Activated naive CD4-positive, alpha-beta T cell treated with anti-CD3 and anti-CD28 coated beads, Interleukin-2, amount 50 U/mL, for 24 hours (primary cell): ENCODE measurements at regions not wholly inside any gene's neighbourhood (a gene's known extent, or its start where the extent isn't known, plus 50 kb on each side); places are given as distances from the start of the nearest gene placed in this dataset.

Experiments
- H3K27ac Mint-ChIP-seq: one replicate; pipeline ENCODE4 v1.8.0; 2021; ENCODE audit warnings: mild to moderate bottlenecking, mixed read lengths
- H3K27me3 Mint-ChIP-seq: one replicate; pipeline ENCODE4 v1.8.0; 2021; ENCODE audit warnings: mixed read lengths
- H3K36me3 Mint-ChIP-seq: one replicate; pipeline ENCODE4 v1.8.0; 2021; ENCODE audit warnings: mixed read lengths
- H3K4me1 Mint-ChIP-seq: one replicate; pipeline ENCODE4 v1.8.0; 2021; ENCODE audit warnings: mixed read lengths
- H3K4me3 Mint-ChIP-seq: one replicate; pipeline ENCODE4 v1.8.0; 2021; ENCODE audit warnings: mild to moderate bottlenecking, mixed read lengths
- H3K9me3 Mint-ChIP-seq: one replicate; pipeline ENCODE4 v1.8.0; 2021; ENCODE audit warnings: mixed read lengths

DNA sequence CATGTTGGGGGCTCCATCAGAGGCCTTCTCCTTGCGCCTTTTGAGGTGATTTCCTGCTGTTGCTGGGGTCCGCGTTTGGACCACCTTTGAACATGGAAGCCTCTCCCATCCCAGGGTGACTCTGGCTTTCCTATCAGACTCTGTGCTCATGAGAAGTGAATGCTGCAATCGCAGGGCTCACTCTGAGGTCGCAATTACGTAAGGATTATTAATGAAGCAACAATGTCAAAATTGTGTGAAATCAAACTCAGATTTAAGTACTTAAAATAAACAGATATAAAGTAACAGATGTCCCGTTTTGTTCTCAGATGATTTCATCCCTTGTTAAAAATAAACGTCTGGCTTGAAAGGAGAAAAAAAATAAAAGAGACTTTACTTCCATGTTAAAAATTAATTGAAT, 634.2 kb downstream of the BNC2 start:
- peaks cover 8% of the 10 kb centered on the region for H3K9me3 Mint-ChIP-seq
- no peaks in the 10 kb centered on the region for H3K36me3 Mint-ChIP-seq
- H3K27me3 Mint-ChIP-seq: peaks cover 1% of the 10 kb centered on the region
- no peak overlapping the region for H3K4me3 Mint-ChIP-seq
- no peaks in the 10 kb centered on the region for H3K4me1 Mint-ChIP-seq
- no peak overlapping the region for H3K27ac Mint-ChIP-seq

DNA sequence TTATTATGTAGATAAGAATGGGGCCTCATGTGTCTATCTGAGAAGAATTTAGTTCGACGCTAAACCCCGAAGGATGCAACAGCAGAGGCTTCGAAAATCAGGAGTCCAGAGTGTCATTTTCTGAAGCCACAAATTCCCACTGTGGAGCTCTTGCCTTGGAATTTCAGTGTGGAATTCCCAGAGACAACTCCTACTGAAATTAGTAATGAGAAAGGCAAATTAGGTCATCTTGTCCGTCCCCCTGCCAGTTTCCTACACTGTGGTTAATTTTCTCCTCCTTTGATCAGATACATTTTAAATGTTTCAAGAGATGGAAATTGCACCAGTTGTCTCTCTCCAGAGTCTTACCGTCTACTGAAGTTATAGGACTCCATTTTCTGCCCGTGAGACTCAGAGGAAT, 633.6 kb downstream of the BNC2 start:
- no peaks in the 10 kb centered on the region for H3K36me3 Mint-ChIP-seq
- H3K27me3 Mint-ChIP-seq: peaks cover 1% of the 10 kb centered on the region
- H3K4me1 Mint-ChIP-seq: no peaks in the 10 kb centered on the region
- H3K27ac Mint-ChIP-seq: no peak overlapping the region
- no peak overlapping the region for H3K4me3 Mint-ChIP-seq
- H3K9me3 Mint-ChIP-seq: peaks cover 8% of the 10 kb centered on the region

DNA sequence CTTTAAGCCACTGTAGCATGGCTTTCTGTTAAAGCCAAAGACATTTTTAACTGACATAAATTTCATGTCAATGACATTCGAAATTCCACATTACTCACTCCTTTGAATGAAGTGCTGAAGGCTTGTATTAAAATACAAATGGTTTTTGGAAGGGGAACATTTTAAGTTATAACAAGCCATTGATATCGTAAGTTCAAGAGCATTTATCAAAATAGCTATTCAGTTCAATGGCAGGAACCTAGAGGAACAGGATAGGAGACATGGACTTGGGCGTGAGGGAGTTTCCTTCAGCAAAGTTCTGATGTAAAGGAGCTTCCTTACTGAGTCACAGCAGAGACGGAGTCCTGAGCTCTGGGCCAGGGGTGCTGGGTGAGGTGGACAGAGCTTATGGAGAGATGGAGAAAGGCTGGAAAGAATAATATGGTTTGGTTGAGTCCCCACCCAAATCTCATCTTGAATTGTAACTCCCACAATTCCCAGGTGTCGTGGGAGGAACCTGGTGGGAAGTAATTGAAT, 631.8 kb downstream of the BNC2 start:
- no peaks in the 10 kb centered on the region for H3K36me3 Mint-ChIP-seq
- H3K27ac Mint-ChIP-seq: no peak overlapping the region
- peaks cover 8% of the 10 kb centered on the region for H3K9me3 Mint-ChIP-seq
- no peaks in the 10 kb centered on the region for H3K4me1 Mint-ChIP-seq
- H3K4me3 Mint-ChIP-seq: no peak overlapping the region
- H3K27me3 Mint-ChIP-seq: peaks cover 1% of the 10 kb centered on the region

DNA sequence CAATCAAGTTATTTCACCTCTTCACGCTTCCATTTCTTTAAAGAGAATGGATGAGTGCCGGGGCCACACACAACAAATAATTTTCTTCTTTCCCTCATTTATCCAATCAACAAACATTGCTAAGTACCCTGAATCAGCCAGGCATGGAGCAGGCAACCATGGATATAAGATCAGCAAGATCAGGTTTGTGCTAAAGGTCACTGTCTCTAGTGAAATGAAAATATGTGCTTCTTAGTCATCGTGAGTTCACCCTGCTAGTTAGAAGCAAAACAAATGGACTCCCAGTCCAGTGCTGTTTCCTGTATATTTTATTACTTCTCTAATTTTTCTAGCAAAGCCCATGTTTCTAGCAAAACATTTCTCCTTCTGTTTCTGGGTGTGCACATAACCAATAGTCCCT, 629.2 kb downstream of the BNC2 start:
- Mint-ChIP-seq H3K9me3 (no peaks in the 10 kb centered on the region), H3K4me3 (no peak overlapping the region), H3K27ac (no peak overlapping the region)

DNA sequence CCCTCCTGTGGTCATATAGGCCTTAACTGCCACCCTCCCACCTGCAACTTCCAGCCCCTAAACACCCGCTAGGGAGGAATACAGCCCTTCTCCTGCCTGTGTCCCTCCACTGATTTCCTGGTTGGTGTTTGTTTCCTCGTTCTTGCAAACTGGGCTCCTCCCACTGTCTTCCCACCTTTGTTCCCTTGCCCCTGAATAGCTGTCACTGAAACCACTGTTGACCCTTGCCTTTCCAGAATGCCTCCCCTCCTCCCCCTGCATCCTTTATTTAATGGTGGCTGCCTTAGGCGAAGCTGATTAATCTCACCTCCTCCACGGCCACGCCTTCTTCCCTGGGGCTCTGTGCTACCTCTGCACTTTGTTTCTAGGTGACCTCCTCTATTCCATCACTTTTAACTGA, 626.7 kb downstream of the BNC2 start:
- Mint-ChIP-seq H3K36me3 (no peaks in the 10 kb centered on the region), H3K27ac (no peak overlapping the region)

More for the DNA sequence above, 629.2 kb downstream of the BNC2 start:
- Mint-ChIP-seq H3K4me1 (no peaks in the 10 kb centered on the region), H3K27me3 (peaks cover 1% of the 10 kb centered on the region), H3K36me3 (no peaks in the 10 kb centered on the region)

DNA sequence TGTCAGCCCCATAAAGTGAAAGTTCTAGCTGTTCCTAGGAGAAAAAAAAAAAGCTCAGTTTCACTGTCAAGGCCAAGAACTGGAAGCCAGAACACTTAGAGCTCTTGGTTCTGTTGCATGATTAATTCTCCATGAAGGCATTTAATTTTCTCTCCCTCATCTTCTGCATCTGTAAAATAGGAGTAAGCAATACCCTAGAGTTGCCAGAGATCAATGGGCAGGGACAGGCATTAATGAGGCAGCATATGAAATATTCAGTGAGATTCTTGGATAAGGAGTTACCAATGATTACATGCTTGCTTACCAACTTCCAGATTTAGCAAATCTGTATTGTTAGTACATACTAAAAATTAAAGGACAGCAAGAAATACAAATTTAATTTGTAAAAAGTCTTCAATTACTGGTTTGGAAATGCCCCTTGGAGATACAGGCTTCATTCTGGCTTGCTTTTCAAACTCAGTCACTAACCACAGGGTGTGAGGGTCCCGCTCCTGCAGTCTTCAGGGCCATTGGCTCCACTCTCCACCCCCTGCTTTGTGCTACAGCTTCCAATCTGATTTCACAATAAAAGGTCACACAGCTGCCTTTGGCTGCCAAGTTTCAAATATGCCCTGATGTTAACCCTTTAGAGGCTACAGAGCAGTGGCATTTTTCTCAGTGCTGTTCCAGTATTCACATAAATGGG, 624.6 kb downstream of the BNC2 start:
- H3K27me3 Mint-ChIP-seq: no peaks in the 10 kb centered on the region
- no peaks in the 10 kb centered on the region for H3K36me3 Mint-ChIP-seq
- no peaks in the 10 kb centered on the region for H3K4me1 Mint-ChIP-seq
- H3K27ac Mint-ChIP-seq: no peak overlapping the region
- no peak overlapping the region for H3K4me3 Mint-ChIP-seq
- H3K9me3 Mint-ChIP-seq: peaks cover 10% of the 10 kb centered on the region

More for the DNA sequence above, 626.7 kb downstream of the BNC2 start:
- Mint-ChIP-seq H3K9me3 (no peaks in the 10 kb centered on the region), H3K4me3 (no peak overlapping the region), H3K4me1 (no peaks in the 10 kb centered on the region), H3K27me3 (no peaks in the 10 kb centered on the region)

DNA sequence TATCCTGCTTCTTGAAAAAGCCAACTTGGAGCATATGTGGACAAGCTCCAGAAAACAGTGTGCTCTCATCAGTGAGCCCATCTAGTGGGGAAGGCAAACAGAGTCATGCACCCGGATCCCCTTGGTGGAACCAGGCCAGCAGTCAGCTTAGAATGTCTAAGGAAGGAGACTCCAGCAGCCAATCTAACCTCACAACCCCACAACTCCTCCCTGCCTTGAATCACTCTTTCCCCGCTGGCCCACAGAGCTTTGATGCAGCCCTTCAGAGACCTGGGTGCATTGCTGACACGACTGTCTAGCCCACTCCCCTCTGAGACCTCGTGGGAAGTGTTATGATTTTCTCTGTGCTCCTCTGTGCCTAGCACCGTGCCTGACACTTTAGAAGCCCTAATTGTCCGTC, 623.7 kb downstream of the BNC2 start:
- Mint-ChIP-seq H3K4me1 (no peaks in the 10 kb centered on the region), H3K4me3 (no peak overlapping the region), H3K27me3 (no peaks in the 10 kb centered on the region), H3K27ac (no peak overlapping the region), H3K36me3 (no peaks in the 10 kb centered on the region), H3K9me3 (peaks cover 10% of the 10 kb centered on the region)

DNA sequence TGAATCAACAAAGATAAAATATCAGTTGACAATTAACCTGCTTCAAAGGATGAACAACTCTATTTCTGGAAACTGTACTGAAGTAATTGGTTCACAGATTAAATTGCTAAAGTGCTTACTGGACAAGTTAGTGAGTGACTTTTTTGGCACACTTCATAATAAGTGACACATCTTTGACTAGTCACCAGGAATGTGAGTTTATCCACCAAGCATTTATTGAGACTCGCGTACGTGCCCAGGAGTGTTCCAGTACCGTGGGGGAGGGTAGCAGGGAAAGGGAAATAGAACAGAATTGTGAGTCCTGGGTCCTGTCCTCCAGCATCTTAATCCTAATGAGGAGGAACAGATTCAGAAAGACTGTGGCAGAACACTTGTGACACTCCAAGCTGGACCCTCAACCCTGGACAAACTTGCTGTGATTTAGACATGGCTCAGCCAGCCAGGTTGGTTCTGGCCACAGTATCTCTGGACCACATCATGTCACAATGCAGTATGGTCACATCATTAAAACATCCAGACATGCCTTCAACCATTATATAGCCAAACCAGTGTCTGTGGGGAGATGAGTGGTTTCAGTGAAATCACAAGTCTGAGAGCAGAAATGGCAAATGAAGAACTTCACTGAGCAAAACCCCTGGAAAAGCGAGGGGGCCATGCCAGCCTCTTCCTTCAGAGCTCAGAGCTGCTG, 623.1 kb downstream of the BNC2 start:
- Mint-ChIP-seq H3K4me1 (no peaks in the 10 kb centered on the region), H3K4me3 (no peak overlapping the region), H3K27ac (no peak overlapping the region), H3K36me3 (no peaks in the 10 kb centered on the region), H3K27me3 (no peaks in the 10 kb centered on the region), H3K9me3 (peaks cover 10% of the 10 kb centered on the region)

DNA sequence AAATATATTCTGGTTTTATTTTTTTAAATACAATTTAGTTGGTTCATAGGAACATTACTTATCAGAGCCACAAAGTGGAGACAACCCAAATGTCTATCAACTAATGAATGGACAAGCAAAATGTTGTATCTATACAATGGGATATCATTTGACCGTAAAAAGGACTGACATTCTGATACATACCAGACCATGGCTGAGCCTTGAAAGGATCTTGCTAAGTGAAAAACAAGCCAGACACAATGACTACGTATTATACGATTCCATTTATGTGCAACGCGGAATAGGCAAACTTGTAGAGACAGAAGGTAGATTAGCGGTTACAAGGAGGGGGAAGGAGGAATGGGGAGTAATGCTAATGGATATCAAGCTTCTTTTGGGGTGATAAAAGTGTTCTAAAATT, 621.6 kb downstream of the BNC2 start:
- no peaks in the 10 kb centered on the region for H3K27me3 Mint-ChIP-seq
- H3K4me1 Mint-ChIP-seq: no peaks in the 10 kb centered on the region
- H3K27ac Mint-ChIP-seq: no peak overlapping the region
- H3K4me3 Mint-ChIP-seq: no peak overlapping the region
- no peaks in the 10 kb centered on the region for H3K36me3 Mint-ChIP-seq
- peaks cover 10% of the 10 kb centered on the region for H3K9me3 Mint-ChIP-seq

DNA sequence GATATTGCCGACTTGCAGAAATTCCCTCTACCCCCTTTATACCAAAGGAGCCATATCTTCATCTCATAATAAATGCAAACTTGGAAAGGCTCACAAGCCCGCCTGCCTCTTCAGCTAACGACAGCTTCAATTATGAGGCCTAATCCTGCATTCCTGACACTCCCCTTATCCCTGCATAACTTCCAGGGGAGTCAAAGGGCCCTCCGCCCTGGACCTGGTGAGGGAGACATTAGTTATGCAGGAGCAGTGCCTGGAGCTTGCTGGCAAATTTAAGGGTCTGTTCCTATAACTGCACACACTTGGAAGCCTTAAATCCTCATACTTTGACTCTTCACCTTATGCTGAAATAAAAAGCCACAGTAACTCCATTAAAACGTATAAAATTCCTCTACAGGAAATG, 617.9 kb downstream of the BNC2 start:
- Mint-ChIP-seq H3K27ac (no peak overlapping the region), H3K27me3 (no peaks in the 10 kb centered on the region), H3K4me3 (no peak overlapping the region), H3K4me1 (no peaks in the 10 kb centered on the region), H3K36me3 (no peaks in the 10 kb centered on the region), H3K9me3 (peaks cover 10% of the 10 kb centered on the region)

DNA sequence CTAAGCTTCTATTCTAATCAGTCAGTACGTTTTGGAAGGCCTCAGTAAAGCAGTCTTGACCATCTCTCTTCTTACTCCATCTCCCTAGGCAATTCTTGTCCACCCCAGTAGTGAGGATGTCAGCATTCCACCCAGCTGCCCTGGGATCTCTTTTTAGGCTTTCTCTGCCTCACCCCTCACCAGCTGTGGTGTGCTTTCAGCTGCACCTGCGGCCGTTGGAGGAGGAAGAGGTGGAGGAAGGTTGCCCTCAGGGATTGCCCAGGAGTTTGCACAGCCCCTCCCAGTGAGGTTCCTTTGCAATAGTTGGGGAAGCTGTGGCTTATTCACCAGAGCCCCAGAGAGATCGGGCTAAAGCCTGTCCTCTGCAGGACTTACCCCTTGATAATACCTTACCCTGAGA, 615.8 kb downstream of the BNC2 start:
- Mint-ChIP-seq H3K4me3 (no peak overlapping the region), H3K4me1 (no peaks in the 10 kb centered on the region), H3K27me3 (no peaks in the 10 kb centered on the region), H3K9me3 (peaks cover 10% of the 10 kb centered on the region), H3K36me3 (no peaks in the 10 kb centered on the region), H3K27ac (no peak overlapping the region)

DNA sequence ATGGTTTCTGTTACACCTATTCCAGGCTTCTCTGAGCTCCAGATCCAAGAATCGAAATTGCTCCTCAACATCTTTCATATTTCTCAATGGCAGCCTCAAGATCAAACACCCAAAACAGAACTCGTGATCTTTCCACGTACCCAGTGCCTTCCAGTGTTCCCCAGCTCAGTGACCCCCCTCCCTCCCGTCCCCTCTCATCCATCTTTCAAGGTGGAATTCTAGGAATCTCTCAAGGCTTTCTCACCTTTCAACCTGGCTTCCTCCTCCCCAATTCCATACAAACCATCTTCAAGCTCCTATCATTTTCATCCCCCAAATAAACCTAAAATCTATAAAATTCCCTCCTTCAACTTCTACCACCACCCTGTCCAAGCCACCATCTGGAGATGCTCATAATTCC, 615.3 kb downstream of the BNC2 start:
- Mint-ChIP-seq H3K27me3 (peaks cover 3% of the 10 kb centered on the region), H3K9me3 (peaks cover 6% of the 10 kb centered on the region), H3K4me3 (no peak overlapping the region), H3K27ac (no peak overlapping the region), H3K4me1 (no peaks in the 10 kb centered on the region), H3K36me3 (no peaks in the 10 kb centered on the region)

DNA sequence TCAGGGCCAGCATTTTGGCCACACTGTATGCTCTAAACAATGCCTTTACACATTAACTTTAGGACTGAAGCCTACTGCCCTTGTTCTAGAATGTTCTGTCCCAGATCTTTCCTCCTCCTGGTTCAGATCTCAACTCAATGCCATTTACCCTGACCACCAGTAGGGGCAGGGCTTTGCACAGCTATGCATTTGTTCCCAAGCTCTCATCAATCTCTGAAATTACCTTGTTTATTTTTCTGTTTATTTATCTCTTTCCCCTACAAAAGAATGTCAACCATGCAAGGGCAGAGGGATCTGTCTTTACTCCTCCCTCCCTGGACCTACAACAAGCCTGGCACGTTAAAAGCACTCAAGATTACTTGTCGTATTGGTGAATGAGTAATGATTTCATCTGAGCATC, 612.9 kb downstream of the BNC2 start:
- Mint-ChIP-seq H3K27ac (no peak overlapping the region), H3K9me3 (no peaks in the 10 kb centered on the region), H3K27me3 (peaks cover 3% of the 10 kb centered on the region), H3K36me3 (no peaks in the 10 kb centered on the region), H3K4me1 (no peaks in the 10 kb centered on the region), H3K4me3 (no peak overlapping the region)

DNA sequence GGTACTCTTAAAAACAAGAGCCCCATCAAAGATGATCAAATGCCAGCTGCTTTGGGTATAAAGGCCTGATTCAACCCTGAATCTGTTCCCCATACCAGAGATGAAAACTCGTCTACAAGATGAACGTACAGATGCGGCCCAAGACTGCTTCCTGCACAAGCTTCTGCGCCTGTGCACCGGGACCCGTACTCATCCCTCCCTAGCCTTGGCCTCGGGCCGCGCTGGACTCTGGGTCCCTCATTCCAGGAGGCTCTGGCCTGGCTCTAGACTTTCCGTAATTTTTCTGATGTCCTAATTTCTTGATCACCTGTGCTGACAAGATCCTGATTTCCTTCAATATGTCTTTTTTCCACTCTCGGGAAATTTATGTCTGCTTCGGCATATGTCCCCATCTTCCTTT, 612.3 kb downstream of the BNC2 start:
- H3K27me3 Mint-ChIP-seq: peaks cover 3% of the 10 kb centered on the region
- H3K9me3 Mint-ChIP-seq: no peaks in the 10 kb centered on the region
- no peaks in the 10 kb centered on the region for H3K4me1 Mint-ChIP-seq
- H3K36me3 Mint-ChIP-seq: no peaks in the 10 kb centered on the region
- no peak overlapping the region for H3K4me3 Mint-ChIP-seq
- H3K27ac Mint-ChIP-seq: no peak overlapping the region

DNA sequence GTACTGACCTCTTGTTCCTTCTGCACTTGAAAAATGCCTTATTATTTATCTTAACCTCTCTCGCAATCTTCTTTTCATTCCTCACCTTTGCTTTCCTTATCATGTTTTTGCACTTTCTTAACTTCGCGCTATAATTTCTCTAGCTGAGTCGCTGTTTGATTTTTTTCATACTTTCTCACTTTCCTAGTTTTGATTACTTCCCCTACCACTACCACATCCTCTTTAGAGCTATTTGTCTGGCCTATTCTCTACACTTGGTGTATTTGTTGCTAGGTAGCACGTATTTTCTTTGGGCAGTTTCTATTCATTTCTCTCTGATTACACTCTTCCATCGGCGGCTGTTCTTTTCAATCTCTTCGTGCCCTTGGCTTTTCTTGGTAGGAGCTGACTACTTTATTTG, 611.8 kb downstream of the BNC2 start:
- Mint-ChIP-seq H3K36me3 (no peaks in the 10 kb centered on the region), H3K27me3 (peaks cover 3% of the 10 kb centered on the region), H3K4me3 (no peak overlapping the region)

DNA sequence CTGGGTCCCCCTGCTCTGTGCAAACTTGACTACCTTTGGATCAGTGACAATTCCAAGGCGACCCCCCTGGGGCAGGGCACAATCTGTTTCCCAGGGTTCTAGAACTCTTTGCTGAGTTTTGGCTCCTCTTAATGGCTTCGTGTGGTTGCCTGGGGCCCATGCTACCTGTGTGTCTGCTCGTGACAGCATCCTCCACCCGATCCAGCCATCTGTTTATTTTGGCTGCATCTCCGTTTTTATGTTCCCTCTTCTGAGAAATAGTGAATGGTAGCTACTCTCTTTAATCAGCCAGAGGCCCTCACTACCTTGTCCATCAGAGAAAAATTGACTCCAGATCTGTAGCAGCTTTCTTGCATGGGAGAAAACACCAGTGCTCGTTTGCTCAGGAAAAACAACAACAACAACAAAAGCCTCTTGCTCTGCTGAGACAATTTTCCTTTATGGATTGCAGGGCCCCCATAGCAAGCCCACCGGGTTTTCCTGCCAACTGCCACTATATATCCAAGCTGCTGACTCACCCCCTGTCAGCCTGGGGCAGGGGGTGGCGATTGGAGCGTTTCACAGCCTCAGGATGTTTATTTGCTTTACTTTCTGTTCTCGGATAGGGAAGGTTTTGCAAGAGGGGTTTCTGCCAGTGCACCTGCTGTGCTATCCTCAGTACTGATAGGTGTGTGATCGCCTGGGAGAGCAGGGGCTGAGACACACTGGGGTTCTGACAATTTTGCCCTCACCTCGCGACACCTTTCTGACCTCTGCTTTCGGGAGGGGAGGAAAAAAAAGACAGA, 607.8 kb downstream of the BNC2 start:
- H3K27ac Mint-ChIP-seq: no peak overlapping the region
- no peaks in the 10 kb centered on the region for H3K36me3 Mint-ChIP-seq
- no peak overlapping the region for H3K4me3 Mint-ChIP-seq

More for the DNA sequence above, 611.8 kb downstream of the BNC2 start:
- Mint-ChIP-seq H3K4me1 (no peaks in the 10 kb centered on the region), H3K9me3 (no peaks in the 10 kb centered on the region), H3K27ac (no peak overlapping the region)

More for the DNA sequence above, 607.8 kb downstream of the BNC2 start:
- H3K4me1 Mint-ChIP-seq: no peaks in the 10 kb centered on the region
- no peaks in the 10 kb centered on the region for H3K9me3 Mint-ChIP-seq
- peaks cover 5% of the 10 kb centered on the region for H3K27me3 Mint-ChIP-seq
